ENCODE measurements at regions not wholly inside any gene's neighbourhood (a gene's known extent, or its start where the extent isn't known, plus 50 kb on each side); places are given as distances from the start of the nearest gene placed in this dataset.

DNA sequence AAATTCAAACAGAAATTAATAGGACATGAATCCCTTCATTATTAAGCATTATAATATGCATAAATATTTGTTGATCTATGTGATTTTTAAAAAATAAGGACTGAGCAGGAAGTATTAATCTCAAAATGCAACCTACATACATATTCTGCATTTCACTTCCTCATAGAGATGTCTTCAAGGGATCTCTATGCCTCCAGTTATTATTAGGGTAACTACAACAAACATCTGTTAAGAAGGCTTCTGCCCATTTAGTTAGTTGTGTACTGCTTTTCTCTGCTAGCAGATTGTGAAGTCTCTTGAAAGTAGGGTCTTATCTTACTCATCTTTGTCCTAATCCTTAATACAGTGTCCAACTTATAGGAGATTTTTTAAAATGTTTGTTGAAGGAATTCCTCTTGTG is 414.1 kb downstream of the ACTL7B start:
- TF ChIP-seq, protein P1, sequence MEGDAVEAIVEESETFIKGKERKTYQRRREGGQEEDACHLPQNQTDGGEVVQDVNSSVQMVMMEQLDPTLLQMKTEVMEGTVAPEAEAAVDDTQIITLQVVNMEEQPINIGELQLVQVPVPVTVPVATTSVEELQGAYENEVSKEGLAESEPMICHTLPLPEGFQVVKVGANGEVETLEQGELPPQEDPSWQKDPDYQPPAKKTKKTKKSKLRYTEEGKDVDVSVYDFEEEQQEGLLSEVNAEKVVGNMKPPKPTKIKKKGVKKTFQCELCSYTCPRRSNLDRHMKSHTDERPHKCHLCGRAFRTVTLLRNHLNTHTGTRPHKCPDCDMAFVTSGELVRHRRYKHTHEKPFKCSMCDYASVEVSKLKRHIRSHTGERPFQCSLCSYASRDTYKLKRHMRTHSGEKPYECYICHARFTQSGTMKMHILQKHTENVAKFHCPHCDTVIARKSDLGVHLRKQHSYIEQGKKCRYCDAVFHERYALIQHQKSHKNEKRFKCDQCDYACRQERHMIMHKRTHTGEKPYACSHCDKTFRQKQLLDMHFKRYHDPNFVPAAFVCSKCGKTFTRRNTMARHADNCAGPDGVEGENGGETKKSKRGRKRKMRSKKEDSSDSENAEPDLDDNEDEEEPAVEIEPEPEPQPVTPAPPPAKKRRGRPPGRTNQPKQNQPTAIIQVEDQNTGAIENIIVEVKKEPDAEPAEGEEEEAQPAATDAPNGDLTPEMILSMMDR (IDR thresholded peaks at IDR 0.05; ENCODE audit: low read depth, low read length) = no peak
- TF ChIP-seq EZH2phosphoT487 (IDR thresholded peaks at IDR 0.05; ENCODE audit: low read depth) = no peak
